ENCODE measurements at regions not wholly inside any gene's neighbourhood (a gene's known extent, or its start where the extent isn't known, plus 50 kb on each side); places are given as distances from the start of the nearest gene placed in this dataset.
"Not testable (repeated sequence)": the region's sequence is repeated elsewhere in the genome, so short reads cannot be mapped to it uniquely, and the experiment has no call there.

DNA sequence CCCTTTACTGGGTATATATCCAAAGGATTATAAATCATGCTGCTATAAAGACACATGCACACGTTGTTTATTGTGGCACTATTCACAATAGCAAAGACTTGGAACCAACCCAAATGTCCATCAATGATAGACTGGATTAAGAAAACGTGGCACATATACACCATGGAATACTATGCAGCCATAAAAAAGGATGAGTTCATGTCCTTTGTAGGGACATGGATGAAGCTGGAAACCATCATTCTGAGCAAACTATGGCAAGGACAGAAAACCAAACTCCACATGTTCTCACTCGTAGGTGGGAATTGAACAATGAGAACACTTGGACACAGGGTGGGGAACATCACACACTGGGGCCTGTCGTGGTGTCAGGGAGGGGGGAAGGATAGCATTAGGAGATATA lies 59.2 kb downstream of the CXorf49B start:
- H3K4me3 ChIP-seq (ENCODE audit: control insufficient read depth, low read depth, low read length); DNase-seq (ENCODE audit: low read depth): not testable (repeated sequence)

- no peak overlapping the region for H3K4me3 ChIP-seq (ENCODE audit: control insufficient read depth, low read depth, low read length)
- no peak for DNase-seq (ENCODE audit: low read depth)
- TF ChIP-seq CTCF (IDR thresholded peaks at IDR 0.05; ENCODE audit: control insufficient read depth, insufficient read depth, low read depth, low read length, missing control alignments): no peak
Observed at GRCh38 chrX:71823391-71824057, 60.4 kb downstream of the CXorf49B start.

GRCh38 chrX:71828086-71828485 lies 64.9 kb downstream of the CXorf49B start:
- no peak for DNase-seq (ENCODE audit: low read depth)
- no peak for TF ChIP-seq CTCF (IDR thresholded peaks at IDR 0.05; ENCODE audit: control insufficient read depth, insufficient read depth, low read depth, low read length, missing control alignments)
- H3K4me3 ChIP-seq (ENCODE audit: control insufficient read depth, low read depth, low read length): no peak overlapping the region

- not testable (repeated sequence) for H3K4me3 ChIP-seq (ENCODE audit: control insufficient read depth, low read depth, low read length); DNase-seq (ENCODE audit: low read depth)
Observed at GRCh38 chrX:71838092-71838491, 72.6 kb upstream of the NHSL2 start.

GRCh38 chrX:71846429-71846828 lies 64.2 kb upstream of the NHSL2 start:
- no peak for DNase-seq (ENCODE audit: low read depth)
- no peak overlapping the region for H3K4me3 ChIP-seq (ENCODE audit: control insufficient read depth, low read depth, low read length)
- no peak for TF ChIP-seq CTCF (IDR thresholded peaks at IDR 0.05; ENCODE audit: control insufficient read depth, insufficient read depth, low read depth, low read length, missing control alignments)

DNA sequence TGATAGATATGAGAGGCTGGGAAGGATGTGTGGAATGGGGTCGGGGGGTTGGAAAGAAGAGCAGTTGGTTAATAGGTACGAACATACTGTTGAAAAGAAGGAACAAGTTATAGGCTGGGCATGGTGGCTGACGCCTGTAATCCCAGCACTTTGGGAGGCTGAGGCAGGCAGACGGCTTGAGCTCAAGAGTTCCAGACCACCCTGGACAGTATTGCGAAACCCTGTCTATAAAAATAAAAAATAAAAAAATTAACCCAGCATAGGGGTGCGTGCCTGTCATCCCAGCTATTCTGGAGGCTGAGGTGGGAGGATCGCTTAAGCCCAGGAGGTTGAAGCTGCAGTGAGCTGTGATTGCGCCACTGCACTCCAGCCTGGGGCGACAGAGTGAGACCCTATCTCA lies 58.5 kb upstream of the NHSL2 start:
- no peak overlapping the region for H3K4me3 ChIP-seq (ENCODE audit: control insufficient read depth, low read depth, low read length)
- no peak for DNase-seq (ENCODE audit: low read depth)
- TF ChIP-seq CTCF (IDR thresholded peaks at IDR 0.05; ENCODE audit: control insufficient read depth, insufficient read depth, low read depth, low read length, missing control alignments): no peak

DNA sequence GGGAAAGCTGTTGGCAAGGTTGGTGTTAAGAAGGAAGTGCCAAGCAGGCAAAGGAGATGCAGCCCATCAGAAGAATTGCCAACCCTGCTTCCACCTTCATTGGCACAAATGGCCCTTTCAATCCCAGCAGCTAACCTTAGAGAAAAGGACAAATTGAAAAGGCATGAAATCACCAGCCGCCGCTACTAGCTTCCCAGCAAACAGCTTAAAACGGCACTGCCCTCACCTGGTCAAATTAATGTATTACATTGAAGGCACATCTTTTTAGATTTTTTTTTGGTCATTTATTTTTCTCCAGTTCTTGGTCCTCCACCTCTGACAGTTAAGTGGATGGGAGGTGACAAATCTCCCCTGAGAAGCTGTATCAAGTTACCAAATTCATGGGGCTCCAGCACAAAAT lies 51.0 kb upstream of the NHSL2 start:
- no peak overlapping the region for H3K4me3 ChIP-seq (ENCODE audit: control insufficient read depth, low read depth, low read length)
- peak; percentile 62 for TF ChIP-seq CTCF (IDR thresholded peaks at IDR 0.05; ENCODE audit: control insufficient read depth, insufficient read depth, low read depth, low read length, missing control alignments)
- DNase-seq (ENCODE audit: low read depth): no peak

Measured in AG09309 (cell line).